ENCODE measurements at regions not wholly inside any gene's neighbourhood (a gene's known extent, or its start where the extent isn't known, plus 50 kb on each side); places are given as distances from the start of the nearest gene placed in this dataset.
"Not testable (repeated sequence)": the region's sequence is repeated elsewhere in the genome, so short reads cannot be mapped to it uniquely, and the experiment has no call there.

GRCh38 chr1:76725864-76726619 lies 141.2 kb upstream of the ST6GALNAC5 start:
- TF ChIP-seq, protein P1, sequence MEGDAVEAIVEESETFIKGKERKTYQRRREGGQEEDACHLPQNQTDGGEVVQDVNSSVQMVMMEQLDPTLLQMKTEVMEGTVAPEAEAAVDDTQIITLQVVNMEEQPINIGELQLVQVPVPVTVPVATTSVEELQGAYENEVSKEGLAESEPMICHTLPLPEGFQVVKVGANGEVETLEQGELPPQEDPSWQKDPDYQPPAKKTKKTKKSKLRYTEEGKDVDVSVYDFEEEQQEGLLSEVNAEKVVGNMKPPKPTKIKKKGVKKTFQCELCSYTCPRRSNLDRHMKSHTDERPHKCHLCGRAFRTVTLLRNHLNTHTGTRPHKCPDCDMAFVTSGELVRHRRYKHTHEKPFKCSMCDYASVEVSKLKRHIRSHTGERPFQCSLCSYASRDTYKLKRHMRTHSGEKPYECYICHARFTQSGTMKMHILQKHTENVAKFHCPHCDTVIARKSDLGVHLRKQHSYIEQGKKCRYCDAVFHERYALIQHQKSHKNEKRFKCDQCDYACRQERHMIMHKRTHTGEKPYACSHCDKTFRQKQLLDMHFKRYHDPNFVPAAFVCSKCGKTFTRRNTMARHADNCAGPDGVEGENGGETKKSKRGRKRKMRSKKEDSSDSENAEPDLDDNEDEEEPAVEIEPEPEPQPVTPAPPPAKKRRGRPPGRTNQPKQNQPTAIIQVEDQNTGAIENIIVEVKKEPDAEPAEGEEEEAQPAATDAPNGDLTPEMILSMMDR (IDR thresholded peaks at IDR 0.05 in 4 of 5, conservative IDR thresholded peaks at IDR 0.05 in 1 of 5), result no peak
- TF ChIP-seq POLR2A (IDR thresholded peaks at IDR 0.05), result no peak
- no peaks in the 10 kb centered on the region for H3K9me3 ChIP-seq
- intact Hi-C loops (cut with DNase I; ENCODE audit: low total_unique reads), result no loop called here
- H3K36me3 ChIP-seq, result no peaks in the 10 kb centered on the region
- in situ Hi-C loops (cut with MboI; ENCODE audit: low sequenced_read_pairs in 4 of 4), result no loop called here
- ATAC-seq (no peak), DNase-seq (no peak)
- H3K27ac ChIP-seq, result no peak overlapping the region
- no peaks in the 10 kb centered on the region for H3K4me1 ChIP-seq
- no peak overlapping the region for H3K4me3 ChIP-seq
- H3K27me3 ChIP-seq, result no peaks in the 10 kb centered on the region

- Histone ChIP-seq H3K9me3 (no peaks in the 10 kb centered on the region), H3K36me3 (no peaks in the 10 kb centered on the region), H3K4me3 (no peak overlapping the region), H3K27me3 (no peaks in the 10 kb centered on the region), H3K4me1 (no peaks in the 10 kb centered on the region), H3K27ac (no peak overlapping the region)
- intact Hi-C loops (cut with DNase I; ENCODE audit: low total_unique reads) (no loop called here), in situ Hi-C loops (cut with MboI; ENCODE audit: low sequenced_read_pairs in 4 of 4) (no loop called here)
- DNase-seq (no peak), ATAC-seq (no peak)
- TF ChIP-seq, protein P1 (IDR thresholded peaks at IDR 0.05 in 4 of 5, conservative IDR thresholded peaks at IDR 0.05 in 1 of 5), result no peak
- TF ChIP-seq POLR2A (IDR thresholded peaks at IDR 0.05), result no peak
Measured at GRCh38 chr1:76727520-76727919, 139.8 kb upstream of the ST6GALNAC5 start.

- Histone ChIP-seq H3K9me3 (no peaks in the 10 kb centered on the region), H3K4me1 (no peaks in the 10 kb centered on the region), H3K27ac (no peak overlapping the region), H3K27me3 (no peaks in the 10 kb centered on the region), H3K4me3 (no peak overlapping the region), H3K36me3 (no peaks in the 10 kb centered on the region)
- intact Hi-C loops (cut with DNase I; ENCODE audit: low total_unique reads) (no loop called here), in situ Hi-C loops (cut with MboI; ENCODE audit: low sequenced_read_pairs in 4 of 4) (no loop called here)
- TF ChIP-seq POLR2A (IDR thresholded peaks at IDR 0.05), result no peak
- TF ChIP-seq, protein P1 (IDR thresholded peaks at IDR 0.05 in 4 of 5, conservative IDR thresholded peaks at IDR 0.05 in 1 of 5), result no peak
- DNase-seq (no peak), ATAC-seq (no peak)
Measured at GRCh38 chr1:76729142-76729541, 138.1 kb upstream of the ST6GALNAC5 start.

GRCh38 chr1:76730027-76730426 lies 137.3 kb upstream of the ST6GALNAC5 start:
- no peaks in the 10 kb centered on the region for H3K4me1 ChIP-seq
- no peak for DNase-seq
- H3K27ac ChIP-seq, result no peak overlapping the region
- no peak for ATAC-seq
- intact Hi-C loops (cut with DNase I; ENCODE audit: low total_unique reads), result no loop called here
- no peak overlapping the region for H3K4me3 ChIP-seq
- H3K9me3 ChIP-seq, result no peaks in the 10 kb centered on the region
- H3K36me3 ChIP-seq, result no peaks in the 10 kb centered on the region
- TF ChIP-seq, protein P1 (IDR thresholded peaks at IDR 0.05 in 4 of 5, conservative IDR thresholded peaks at IDR 0.05 in 1 of 5), result no peak
- TF ChIP-seq POLR2A (IDR thresholded peaks at IDR 0.05), result no peak
- in situ Hi-C loops (cut with MboI; ENCODE audit: low sequenced_read_pairs in 4 of 4), result no loop called here
- no peaks in the 10 kb centered on the region for H3K27me3 ChIP-seq

- H3K36me3 ChIP-seq; H3K4me1 ChIP-seq; H3K9me3 ChIP-seq; DNase-seq; H3K27me3 ChIP-seq; intact Hi-C loops (cut with DNase I; ENCODE audit: low total_unique reads); H3K4me3 ChIP-seq; in situ Hi-C loops (cut with MboI; ENCODE audit: low sequenced_read_pairs in 4 of 4); H3K27ac ChIP-seq; ATAC-seq: not testable (repeated sequence)
Measured at GRCh38 chr1:76738355-76738754, 128.9 kb upstream of the ST6GALNAC5 start.

- intact Hi-C loops (cut with DNase I; ENCODE audit: low total_unique reads); ATAC-seq; H3K4me3 ChIP-seq; H3K4me1 ChIP-seq; DNase-seq; H3K27me3 ChIP-seq; H3K9me3 ChIP-seq; H3K36me3 ChIP-seq; H3K27ac ChIP-seq; in situ Hi-C loops (cut with MboI; ENCODE audit: low sequenced_read_pairs in 4 of 4): not testable (repeated sequence)
Measured at GRCh38 chr1:76740956-76741355, 126.3 kb upstream of the ST6GALNAC5 start.
